GM12801 (cell line): ENCODE measurements at regions not wholly inside any gene's neighbourhood (a gene's known extent, or its start where the extent isn't known, plus 50 kb on each side); places are given as distances from the start of the nearest gene placed in this dataset.

Source experiments
- CTCF ChIP-seq: IDR thresholded peaks from one replicate; pipeline ENCODE4 v1.5.1; 2011; ENCODE audit warnings: control low read depth; ENCODE audit not compliant: insufficient read length; ENCODE audit errors: extremely low read depth

- TF ChIP-seq CTCF, result no peak
Observed at GRCh38 chr4:24380957-24381665, 203.2 kb downstream of the DHX15 start.

GRCh38 chr4:24373704-24374103 lies 210.7 kb downstream of the DHX15 start:
- TF ChIP-seq CTCF, result no peak

- no peak for TF ChIP-seq CTCF
Observed at GRCh38 chr4:24372881-24373280, 211.5 kb downstream of the DHX15 start.

- TF ChIP-seq CTCF, result no peak
Observed at GRCh38 chr4:24372341-24372740, 212.0 kb downstream of the DHX15 start.

GRCh38 chr4:24370421-24370820 lies 213.9 kb downstream of the DHX15 start:
- no peak for TF ChIP-seq CTCF

- TF ChIP-seq CTCF, result no peak
Observed at GRCh38 chr4:24369507-24370029, 214.8 kb downstream of the DHX15 start.

- no peak for TF ChIP-seq CTCF
Observed at GRCh38 chr4:24368801-24369200, 215.6 kb downstream of the DHX15 start.

- TF ChIP-seq CTCF, result no peak
Observed at GRCh38 chr4:24364852-24365251, 219.5 kb downstream of the DHX15 start.
